Left lung (tissue), 4 donors: ENCODE measurements at regions not wholly inside any gene's neighbourhood (a gene's known extent, or its start where the extent isn't known, plus 50 kb on each side); places are given as distances from the start of the nearest gene placed in this dataset.
A peak's percentile ranks its signal among the peaks of the same experiment; 100 is the strongest.

Source experiments
- ATAC-seq: fragments of 200-7000 bp; cut with Tn5 transposase; one replicate; pipeline ENCODE4 v1.9.1; 2020; ENCODE audit warnings: moderate library complexity
- DNase-seq, 4 donors: peaks; one replicate each; pipeline ENCODE4 v3.0.0-alpha.2; 2013 to 2020
- H3K27ac ChIP-seq, 2 donors: fragments of 200-600 bp; sonication (generic) in 1 of 2; one replicate each; pipeline versions ENCODE4 v1.5.0 to v1.8.0; 2020 to 2021
- H3K27me3 ChIP-seq, 2 donors: fragments of 200-600 bp; sonication (generic) in 1 of 2; one replicate each; pipeline versions ENCODE4 v1.5.0 to v1.8.0; 2020 to 2021
- H3K36me3 ChIP-seq, 2 donors: fragments of 200-600 bp; sonication (generic) in 1 of 2; one replicate each; pipeline versions ENCODE4 v1.5.0 to v1.8.0; 2020 to 2021
- H3K4me1 ChIP-seq, 2 donors: fragments of 200-600 bp; one replicate each; pipeline ENCODE4 v1.8.0; 2021
- H3K4me3 ChIP-seq, 2 donors: fragments of 200-600 bp; sonication (generic) in 1 of 2; one replicate each; pipeline versions ENCODE4 v1.5.0 to v1.8.0; 2020 to 2021; ENCODE audit warnings: mild to moderate bottlenecking in 1 of 2
- H3K9me3 ChIP-seq, 2 donors: fragments of 200-600 bp; sonication (generic) in 1 of 2; one replicate each; pipeline versions ENCODE4 v1.5.0 to v1.8.0; 2020 to 2021
- CTCF ChIP-seq, 2 donors: fragments of 200-600 bp; sonication (generic) in 1 of 2; IDR thresholded peaks; one replicate each; pipeline versions ENCODE4 v1.5.0 to v1.8.0; 2021; ENCODE audit warnings: antibody characterized with exemption in 2 of 2
- intact Hi-C, 2 donors: fragments of 100-400 bp; cut with DNase I; formaldehyde crosslinking; loops; one replicate each; pipeline versions ENCODE4 v1.11.2 to v1.14.2; 2022
- donor health status: DM: no; HTN: yes; CAD: no.
- donor health status: DM: no; HTN: no; CAD: no.

GRCh38 chr1:232568906-232569553 is 60.9 kb downstream of the SIPA1L2 start:
- peak; percentile 41 for ATAC-seq
- H3K4me1 ChIP-seq, result peaks cover 0 to 10% of the 10 kb centered on the region in 2 donors
- H3K36me3 ChIP-seq, result no peaks in the 10 kb centered on the region
- no peak overlapping the region for H3K27ac ChIP-seq
- H3K9me3 ChIP-seq, result no peaks in the 10 kb centered on the region
- no peaks in the 10 kb centered on the region for H3K27me3 ChIP-seq
- no peak for TF ChIP-seq CTCF (IDR thresholded peaks at IDR 0.05)
- DNase-seq, result peak in 1 of 4 donors; percentile 61
- H3K4me3 ChIP-seq, result no peak overlapping the region
- intact Hi-C loops, result no loop called here

- no peak for DNase-seq
- no peak for TF ChIP-seq CTCF (IDR thresholded peaks at IDR 0.05)
- H3K36me3 ChIP-seq, result no peaks in the 10 kb centered on the region
- intact Hi-C loops, result no loop called here
- no peaks in the 10 kb centered on the region for H3K9me3 ChIP-seq
- H3K27ac ChIP-seq, result no peak overlapping the region
- H3K4me3 ChIP-seq, result no peak overlapping the region
- ATAC-seq, result no peak
- H3K27me3 ChIP-seq, result no peaks in the 10 kb centered on the region
- peaks cover 0 to 10% of the 10 kb centered on the region in 2 donors for H3K4me1 ChIP-seq
Measured at GRCh38 chr1:232568331-232568852, 61.5 kb downstream of the SIPA1L2 start.

- intact Hi-C loops, result no loop called here
- Histone ChIP-seq H3K9me3 (no peaks in the 10 kb centered on the region), H3K4me3 (no peak overlapping the region), H3K27me3 (no peaks in the 10 kb centered on the region), H3K4me1 (peaks cover 0 to 10% of the 10 kb centered on the region in 2 donors), H3K27ac (no peak overlapping the region), H3K36me3 (no peaks in the 10 kb centered on the region)
- no peak for DNase-seq
- no peak for ATAC-seq
- TF ChIP-seq CTCF (IDR thresholded peaks at IDR 0.05), result no peak
Measured at GRCh38 chr1:232566093-232566492, 63.8 kb downstream of the SIPA1L2 start.

- no peak overlapping the region for H3K27ac ChIP-seq
- H3K9me3 ChIP-seq, result no peaks in the 10 kb centered on the region
- no peak for TF ChIP-seq CTCF (IDR thresholded peaks at IDR 0.05)
- ATAC-seq (no peak), DNase-seq (no peak)
- H3K27me3 ChIP-seq, result no peaks in the 10 kb centered on the region
- H3K4me3 ChIP-seq, result no peak overlapping the region
- intact Hi-C loops, result no loop called here
- no peaks in the 10 kb centered on the region for H3K36me3 ChIP-seq
- H3K4me1 ChIP-seq, result peaks cover 5 to 6% of the 10 kb centered on the region in 2 donors
Measured at GRCh38 chr1:232562855-232563510, 67.0 kb downstream of the SIPA1L2 start.

GRCh38 chr1:232561381-232561780 is 68.6 kb downstream of the SIPA1L2 start:
- Histone ChIP-seq H3K27me3 (no peaks in the 10 kb centered on the region), H3K27ac (no peak overlapping the region), H3K4me1 (peaks cover 5 to 9% of the 10 kb centered on the region in 2 donors), H3K9me3 (no peaks in the 10 kb centered on the region), H3K36me3 (no peaks in the 10 kb centered on the region), H3K4me3 (no peak overlapping the region)
- DNase-seq, result no peak
- intact Hi-C loops, result no loop called here
- no peak for ATAC-seq
- no peak for TF ChIP-seq CTCF (IDR thresholded peaks at IDR 0.05)
